ENCODE measurements at regions not wholly inside any gene's neighbourhood (a gene's known extent, or its start where the extent isn't known, plus 50 kb on each side); places are given as distances from the start of the nearest gene placed in this dataset.

DNA sequence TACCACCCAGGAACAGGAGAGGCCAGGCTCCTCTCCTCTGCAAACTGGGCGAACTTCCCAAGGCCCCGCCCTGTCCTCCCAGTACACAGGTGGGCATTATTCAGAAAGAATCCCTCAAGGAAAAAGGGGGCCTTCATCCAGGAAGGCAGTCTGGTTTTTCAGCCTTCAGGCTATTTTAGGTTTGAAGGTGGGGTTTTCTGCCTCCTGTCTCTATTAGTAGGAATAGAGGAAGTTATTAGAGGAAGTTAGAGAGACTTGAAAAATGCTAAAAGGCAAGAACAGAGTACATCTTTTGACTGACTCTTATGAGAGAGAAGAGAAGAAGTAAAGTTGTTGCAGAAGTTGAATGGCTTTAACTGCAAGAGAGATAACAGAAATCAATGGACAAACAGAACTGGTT, 250.9 kb upstream of the SORCS1 start:
- no peak overlapping the region for H3K23ac ChIP-seq (ENCODE audit: insufficient read length, low read depth, low read length)
- H3K27ac ChIP-seq (ENCODE audit: insufficient read length, low read depth, low read length): no peak overlapping the region
- no peaks in the 10 kb centered on the region for H3K79me1 ChIP-seq (ENCODE audit: insufficient read depth, low read depth, low read length, poor library complexity, severe bottlenecking)
- no peak overlapping the region for H3K27ac Mint-ChIP-seq
- H3T11ph ChIP-seq (ENCODE audit: low read length): no peak overlapping the region
- H3K4me2 ChIP-seq (ENCODE audit: insufficient read depth, insufficient read length, low read length): no peak overlapping the region
- no peak overlapping the region for H2AK5ac ChIP-seq (ENCODE audit: insufficient read length, low read length)
- H4K5ac ChIP-seq (ENCODE audit: insufficient read length, low read depth, low read length): no peak overlapping the region
- H3K56ac ChIP-seq (ENCODE audit: insufficient read length, low read depth, low read length): no peak overlapping the region
- no peak overlapping the region for H2BK15ac ChIP-seq (ENCODE audit: low read depth, low read length)
- no peak overlapping the region for H3K9ac ChIP-seq (ENCODE audit: extremely low read depth, insufficient read length, low read length)
- H2BK12ac ChIP-seq (ENCODE audit: insufficient read length, low read depth, low read length): no peak overlapping the region
- H3K18ac ChIP-seq (ENCODE audit: insufficient read length, low read depth, low read length): no peak overlapping the region
- H3K14ac ChIP-seq (ENCODE audit: insufficient read depth, low read length): no peak overlapping the region
- no peak overlapping the region for H2AFZ ChIP-seq (ENCODE audit: low read length)
- H3K9me3 ChIP-seq (ENCODE audit: control insufficient read depth, low read depth, low read length): no peaks in the 10 kb centered on the region
- H3K23me2 ChIP-seq (ENCODE audit: insufficient read length, low read depth, low read length, poor library complexity, severe bottlenecking): no peaks in the 10 kb centered on the region
- no peak overlapping the region for H2BK5ac ChIP-seq (ENCODE audit: insufficient read length, low read length)
- H4K8ac ChIP-seq (replicated peaks; ENCODE audit: insufficient read length, low read depth, low read length): no peak overlapping the region
- no peak overlapping the region for H4K91ac ChIP-seq (ENCODE audit: insufficient read length, low read depth, low read length)
- H3K27me3 ChIP-seq (ENCODE audit: insufficient read depth, low read length): no peaks in the 10 kb centered on the region
- no peaks in the 10 kb centered on the region for H3K4me1 Mint-ChIP-seq
- no peak overlapping the region for H3K4me3 Mint-ChIP-seq
- H3K4me1 ChIP-seq (ENCODE audit: insufficient read depth, low read length): no peaks in the 10 kb centered on the region
- no peak overlapping the region for H2BK120ac ChIP-seq (ENCODE audit: low read depth, low read length, poor library complexity, severe bottlenecking)
- no peak overlapping the region for H3K4ac ChIP-seq (ENCODE audit: low read depth, low read length)
- H3K36me3 Mint-ChIP-seq (ENCODE audit: insufficient read depth in 1 of 3, low read depth in 3 of 3): no peaks in the 10 kb centered on the region
- H3K27me3 Mint-ChIP-seq (ENCODE audit: low read depth): no peaks in the 10 kb centered on the region
- H3K9me3 Mint-ChIP-seq: no peaks in the 10 kb centered on the region
- no peaks in the 10 kb centered on the region for H4K20me1 ChIP-seq (ENCODE audit: control insufficient read depth, insufficient read depth, insufficient read length)
- H2BK20ac ChIP-seq (ENCODE audit: low read depth, low read length, poor library complexity, severe bottlenecking): no peak overlapping the region
- H3K79me2 ChIP-seq (ENCODE audit: insufficient read depth, low read length): no peaks in the 10 kb centered on the region
- no CpG with 5 or more reads among the region's 2 CpGs for WGBS (ENCODE audit: extremely low coverage, insufficient read length, low lambda C conversion rate)
- no peak for DNase-seq
- TF ChIP-seq, protein P1, sequence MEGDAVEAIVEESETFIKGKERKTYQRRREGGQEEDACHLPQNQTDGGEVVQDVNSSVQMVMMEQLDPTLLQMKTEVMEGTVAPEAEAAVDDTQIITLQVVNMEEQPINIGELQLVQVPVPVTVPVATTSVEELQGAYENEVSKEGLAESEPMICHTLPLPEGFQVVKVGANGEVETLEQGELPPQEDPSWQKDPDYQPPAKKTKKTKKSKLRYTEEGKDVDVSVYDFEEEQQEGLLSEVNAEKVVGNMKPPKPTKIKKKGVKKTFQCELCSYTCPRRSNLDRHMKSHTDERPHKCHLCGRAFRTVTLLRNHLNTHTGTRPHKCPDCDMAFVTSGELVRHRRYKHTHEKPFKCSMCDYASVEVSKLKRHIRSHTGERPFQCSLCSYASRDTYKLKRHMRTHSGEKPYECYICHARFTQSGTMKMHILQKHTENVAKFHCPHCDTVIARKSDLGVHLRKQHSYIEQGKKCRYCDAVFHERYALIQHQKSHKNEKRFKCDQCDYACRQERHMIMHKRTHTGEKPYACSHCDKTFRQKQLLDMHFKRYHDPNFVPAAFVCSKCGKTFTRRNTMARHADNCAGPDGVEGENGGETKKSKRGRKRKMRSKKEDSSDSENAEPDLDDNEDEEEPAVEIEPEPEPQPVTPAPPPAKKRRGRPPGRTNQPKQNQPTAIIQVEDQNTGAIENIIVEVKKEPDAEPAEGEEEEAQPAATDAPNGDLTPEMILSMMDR (conservative IDR thresholded peaks at IDR 0.05): no peak

Data from H9 (cell line).